Heart left ventricle (tissue), 16 donors: ENCODE measurements at regions not wholly inside any gene's neighbourhood (a gene's known extent, or its start where the extent isn't known, plus 50 kb on each side); places are given as distances from the start of the nearest gene placed in this dataset.

Experiments used
- ATAC-seq, 4 donors: fragments of 200-7000 bp; cut with Tn5 transposase; one replicate each; pipeline ENCODE4 v1.9.1; 2020 to 2022; ENCODE audit warnings: moderate library complexity in 4 of 4, mild to moderate bottlenecking in 3 of 4, moderate number of reproducible peaks in 1 of 4
- DNase-seq, 5 donors: peaks; one replicate each; pipeline ENCODE4 v3.0.0-alpha.2; 2020
- H3K27ac ChIP-seq, 12 donors: fragments of 200-600 bp; sonication (generic) in 4 of 12; one replicate each; pipeline versions ENCODE4 v1.5.0 to v1.8.0; 2016 to 2022; ENCODE audit warnings: mild to moderate bottlenecking in 2 of 12
- H3K27me3 ChIP-seq, 9 donors: fragments of 200-600 bp; sonication (generic) in 2 of 9; one replicate each; pipeline versions ENCODE4 v1.5.1 to v1.8.0; 2016 to 2022; ENCODE audit warnings: mild to moderate bottlenecking in 3 of 9
- H3K36me3 ChIP-seq, 9 donors: fragments of 200-600 bp; sonication (generic) in 2 of 9; one replicate each; pipeline versions ENCODE4 v1.5.0 to v1.8.0; 2018 to 2022; ENCODE audit warnings: mild to moderate bottlenecking in 2 of 9
- H3K4me1 ChIP-seq, 12 donors: fragments of 200-600 bp; sonication (generic) in 4 of 12; one replicate each; pipeline versions ENCODE4 v1.5.0 to v1.8.0; 2016 to 2022; ENCODE audit warnings: mild to moderate bottlenecking in 3 of 12
- H3K4me3 ChIP-seq, 12 donors: fragments of 200-600 bp; sonication (generic) in 4 of 12; one replicate each; pipeline versions ENCODE4 v1.5.0 to v1.8.0; 2017 to 2022; ENCODE audit warnings: mild to moderate bottlenecking in 9 of 12, moderate library complexity in 4 of 12
- H3K9me3 ChIP-seq, 12 donors: fragments of 200-600 bp; sonication (generic) in 4 of 12; one replicate each; pipeline versions ENCODE4 v1.5.0 to v1.8.0; 2016 to 2022; ENCODE audit warnings: mild to moderate bottlenecking in 1 of 12
- POLR2A ChIP-seq, 2 donors: fragments of 450-650 bp; IDR thresholded peaks; one replicate each; pipeline ENCODE4 v1.6.1; 2017; ENCODE audit warnings: antibody characterized with exemption in 2 of 2, mild to moderate bottlenecking in 2 of 2, moderate library complexity in 2 of 2
- WGBS, 4 donors: extraction: QIAGEN DNeasy Blood & Tissue Kit in 2 of 4; methylation state at CpG; one replicate each; pipeline versions ENCODE4 v1.1.5 to v1.1.7; 2013 to 2018; 5-methylcytosine and 5-hydroxymethylcytosine counted together
- intact Hi-C, 10 donors: fragments of 100-400 bp; cut with DNase I; formaldehyde crosslinking; loops; one replicate each; pipeline versions ENCODE4 v1.11.1 to v1.14.2; 2022
- TF ChIP-seq, protein P1 (sequence below), 12 donors: fragments of 200-600 bp; sonication (generic) in 4 of 12; IDR thresholded peaks; one replicate each; pipeline versions ENCODE4 v1.5.0 to v1.8.0; 2018 to 2022; ENCODE audit warnings: antibody characterized with exemption in 12 of 12, mild to moderate bottlenecking in 5 of 12
- donor health status: ischemic (EF 13 %, LVEDD 7.1; RV severe dilation, severe dysfunction).
- donor health status: healthy with polysubstance abuse.
- donor health status: DM: no; HTN: yes; CAD: no.
- donor health status: DM: no; HTN: no; CAD: no.
- donor health status: ischemic (EF 25% LVEDD 6.9; RV normal size, moderate dysfunction).
- donor health status: ischemic (EF 25% LVEDD 5.7; RV mildly dilated, moderate dysfunction).
- donor health status: healthy.
- donor health status: DM: yes; HTN: yes; CAD: no.
- donor health status: ischemic (EF 35%, LVEDD 5.7; RV mildly dilated, moderate dysfunction).
- donor health status: nonischemic (EF 11% LVEDD 7.7; RV severe dilation, severe dysfunction).
- donor health status: DM: yes; HTN: yes; CAD: no.
- donor health status: PGD.
- donor health status: ischemic (EF 29% LVEDD 5.4; RV normal size, mild dysfunction).
- donor health status: nonischemic (EF 23%, LVEDD 6.1; RV moderate dilation, normal function).

DNA sequence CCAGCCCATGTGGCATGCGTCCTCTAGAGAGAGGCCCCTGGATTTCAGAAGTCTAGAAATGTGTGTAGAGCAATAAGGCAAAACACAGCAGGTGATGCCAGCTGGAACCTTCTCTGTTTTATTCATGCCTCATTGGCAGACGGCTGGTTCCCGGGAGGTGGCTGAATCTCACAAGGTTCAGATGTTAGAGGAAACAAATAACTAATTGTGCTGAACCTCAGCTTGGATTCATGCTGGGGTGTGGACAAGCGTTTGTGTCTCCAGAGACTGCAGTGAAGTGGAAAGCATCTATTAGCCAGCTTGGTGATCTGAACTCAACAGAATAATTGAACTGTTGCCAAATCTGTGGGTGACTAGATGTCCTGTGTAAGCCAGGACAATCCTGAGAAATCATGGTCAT, 131.1 kb upstream of the NR4A3 start:
- intact Hi-C loops, result no loop called here
- peaks cover 0 to 10% (median 2%) of the 10 kb centered on the region in 12 donors for H3K4me1 ChIP-seq
- peak in 1 of 5 donors; percentile 24 for DNase-seq
- H3K27me3 ChIP-seq, result no peaks in the 10 kb centered on the region
- H3K4me3 ChIP-seq, result no peak overlapping the region
- H3K36me3 ChIP-seq, result no peaks in the 10 kb centered on the region
- TF ChIP-seq POLR2A (IDR thresholded peaks at IDR 0.05), result no peak
- TF ChIP-seq, protein P1, sequence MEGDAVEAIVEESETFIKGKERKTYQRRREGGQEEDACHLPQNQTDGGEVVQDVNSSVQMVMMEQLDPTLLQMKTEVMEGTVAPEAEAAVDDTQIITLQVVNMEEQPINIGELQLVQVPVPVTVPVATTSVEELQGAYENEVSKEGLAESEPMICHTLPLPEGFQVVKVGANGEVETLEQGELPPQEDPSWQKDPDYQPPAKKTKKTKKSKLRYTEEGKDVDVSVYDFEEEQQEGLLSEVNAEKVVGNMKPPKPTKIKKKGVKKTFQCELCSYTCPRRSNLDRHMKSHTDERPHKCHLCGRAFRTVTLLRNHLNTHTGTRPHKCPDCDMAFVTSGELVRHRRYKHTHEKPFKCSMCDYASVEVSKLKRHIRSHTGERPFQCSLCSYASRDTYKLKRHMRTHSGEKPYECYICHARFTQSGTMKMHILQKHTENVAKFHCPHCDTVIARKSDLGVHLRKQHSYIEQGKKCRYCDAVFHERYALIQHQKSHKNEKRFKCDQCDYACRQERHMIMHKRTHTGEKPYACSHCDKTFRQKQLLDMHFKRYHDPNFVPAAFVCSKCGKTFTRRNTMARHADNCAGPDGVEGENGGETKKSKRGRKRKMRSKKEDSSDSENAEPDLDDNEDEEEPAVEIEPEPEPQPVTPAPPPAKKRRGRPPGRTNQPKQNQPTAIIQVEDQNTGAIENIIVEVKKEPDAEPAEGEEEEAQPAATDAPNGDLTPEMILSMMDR (IDR thresholded peaks at IDR 0.05), result no peak
- H3K9me3 ChIP-seq, result no peaks in the 10 kb centered on the region
- 31 to 65% (median 41%) methylated on average over 4 of the region's 4 CpGs for WGBS, 4 donors
- ATAC-seq, result peak in 3 of 4 donors; percentile 26 to 53 (median 36)
- no peak overlapping the region for H3K27ac ChIP-seq

DNA sequence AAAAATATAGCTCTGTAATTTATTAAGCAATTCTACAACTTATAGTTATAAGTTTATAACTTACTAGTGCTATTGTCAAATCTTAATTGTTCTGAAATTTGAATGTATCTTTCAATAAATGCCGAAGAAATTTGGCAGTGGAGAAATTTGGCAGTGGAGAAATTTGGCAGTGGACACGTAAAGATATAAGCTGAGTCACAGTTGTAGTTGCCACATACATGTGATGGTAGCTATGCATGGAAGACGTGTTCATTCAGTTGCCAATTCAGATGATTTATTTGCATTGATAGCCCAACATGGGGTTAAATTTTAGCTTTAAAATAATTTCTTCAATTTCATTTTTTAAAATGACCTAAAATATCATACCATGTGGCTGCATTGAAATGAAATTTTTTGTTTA, 127.8 kb upstream of the NR4A3 start:
- TF ChIP-seq, protein P1 (IDR thresholded peaks at IDR 0.05), result no peak
- no peak for TF ChIP-seq POLR2A (IDR thresholded peaks at IDR 0.05)
- no peak overlapping the region for H3K4me3 ChIP-seq
- H3K9me3 ChIP-seq, result peaks cover 0 to 12% (median 1%) of the 10 kb centered on the region in 12 donors
- no peaks in the 10 kb centered on the region for H3K36me3 ChIP-seq
- intact Hi-C loops, result no loop called here
- H3K27ac ChIP-seq, result no peak overlapping the region
- ATAC-seq (no peak), DNase-seq (no peak)
- H3K27me3 ChIP-seq, result no peaks in the 10 kb centered on the region
- peaks cover 0 to 10% (median 2%) of the 10 kb centered on the region in 12 donors for H3K4me1 ChIP-seq
- WGBS, 4 donors, result 63 to 79% (median 71%) methylated on average over 3 of the region's 3 CpGs

DNA sequence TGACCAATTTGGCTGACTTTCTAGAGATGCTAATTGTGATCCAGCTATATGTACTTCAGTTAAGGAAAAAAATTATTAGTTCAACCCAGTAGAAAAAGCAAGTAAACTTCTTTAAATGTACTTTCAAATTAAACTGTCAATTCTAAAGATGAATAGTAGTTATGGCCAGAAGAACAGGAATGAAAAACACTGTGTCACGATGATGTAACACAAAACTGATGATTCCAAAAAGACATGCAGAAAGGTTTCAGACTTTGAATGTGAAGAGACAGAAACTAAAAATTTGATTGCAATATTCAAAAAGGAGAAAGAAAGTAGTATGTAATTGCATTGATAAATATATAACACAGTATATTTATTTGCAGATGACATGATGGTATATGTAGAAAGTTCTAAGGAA, 127.3 kb upstream of the NR4A3 start:
- Histone ChIP-seq H3K27ac (no peak overlapping the region), H3K9me3 (peaks cover 0 to 16% (median 1%) of the 10 kb centered on the region in 12 donors), H3K4me1 (peaks cover 0 to 10% (median 2%) of the 10 kb centered on the region in 12 donors), H3K27me3 (no peaks in the 10 kb centered on the region), H3K36me3 (no peaks in the 10 kb centered on the region), H3K4me3 (no peak overlapping the region)
- TF ChIP-seq, protein P1 (IDR thresholded peaks at IDR 0.05), result no peak
- TF ChIP-seq POLR2A (IDR thresholded peaks at IDR 0.05), result no peak
- ATAC-seq, result no peak
- WGBS, 4 donors, result 82 to 96% (median 91%) methylated on average over 1 of the region's 1 CpG
- intact Hi-C loops, result no loop called here
- no peak for DNase-seq

DNA sequence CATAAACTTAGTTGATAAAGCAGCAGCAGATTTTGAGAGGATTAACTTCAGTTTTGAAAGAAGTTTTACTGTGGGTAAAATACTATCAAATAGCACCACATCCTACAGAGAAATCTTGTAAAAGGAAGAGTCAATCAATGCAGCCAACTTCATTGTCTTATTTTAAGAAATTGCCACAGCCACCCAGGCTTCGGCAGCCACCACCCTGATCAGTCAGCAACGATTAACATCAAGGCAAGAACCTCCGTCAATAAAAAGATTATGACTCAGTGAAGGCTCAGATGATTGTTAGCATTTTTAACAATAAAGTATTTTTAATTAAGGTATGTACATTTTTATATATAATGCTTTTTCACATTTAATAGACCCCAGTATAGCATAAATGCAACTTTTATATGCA, 122.3 kb upstream of the NR4A3 start:
- Histone ChIP-seq H3K4me1 (no peaks in the 10 kb centered on the region), H3K9me3 (peaks cover 0 to 16% (median 1%) of the 10 kb centered on the region in 12 donors), H3K36me3 (no peaks in the 10 kb centered on the region), H3K27ac (no peak overlapping the region), H3K4me3 (no peak overlapping the region), H3K27me3 (no peaks in the 10 kb centered on the region)
- DNase-seq, result no peak
- no peak for ATAC-seq
- intact Hi-C loops, result no loop called here
- TF ChIP-seq POLR2A (IDR thresholded peaks at IDR 0.05), result no peak
- 87 to 97% (median 93%) methylated on average over 3 of the region's 3 CpGs for WGBS, 4 donors

DNA sequence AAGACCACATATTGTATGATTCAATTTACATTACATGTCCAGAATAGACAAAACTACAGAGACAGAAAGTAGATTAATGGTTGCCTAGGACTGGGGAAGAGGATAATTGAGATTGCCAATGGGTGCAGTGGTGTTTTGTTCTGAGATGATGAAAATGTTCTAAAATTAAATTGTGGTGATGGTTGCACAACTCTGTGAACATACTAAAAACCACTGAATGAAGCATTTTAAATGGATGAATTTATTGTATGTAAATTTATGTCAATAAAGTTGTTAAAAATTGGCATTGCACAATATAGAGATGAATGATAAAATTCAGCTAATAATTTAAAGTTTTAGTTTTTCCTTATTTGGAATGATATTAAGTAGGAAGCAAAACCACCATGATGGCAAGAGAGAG, 109.5 kb upstream of the NR4A3 start:
- no peak for TF ChIP-seq POLR2A (IDR thresholded peaks at IDR 0.05)
- TF ChIP-seq, protein P1 (IDR thresholded peaks at IDR 0.05), result no peak
- Histone ChIP-seq H3K4me3 (no peak overlapping the region), H3K9me3 (no peaks in the 10 kb centered on the region), H3K27ac (no peak overlapping the region), H3K36me3 (no peaks in the 10 kb centered on the region), H3K27me3 (no peaks in the 10 kb centered on the region), H3K4me1 (no peaks in the 10 kb centered on the region)
- no peak for DNase-seq
- ATAC-seq, result no peak
- intact Hi-C loops, result no loop called here
